ENCODE measurements at regions not wholly inside any gene's neighbourhood (a gene's known extent, or its start where the extent isn't known, plus 50 kb on each side); places are given as distances from the start of the nearest gene placed in this dataset.
"Not testable (repeated sequence)": the region's sequence is repeated elsewhere in the genome, so short reads cannot be mapped to it uniquely, and the experiment has no call there.

GRCh38 chr19:31015778-31016177 is 333.5 kb downstream of the TSHZ3 start:
- DNase-seq: no peak

- no peak for DNase-seq
Observed at GRCh38 chr19:31014668-31015067, 334.6 kb downstream of the TSHZ3 start.

- DNase-seq: no peak
Observed at GRCh38 chr19:31013384-31014020, 335.7 kb downstream of the TSHZ3 start.

GRCh38 chr19:31002518-31003244 is 346.6 kb downstream of the TSHZ3 start:
- DNase-seq: no peak

- no peak for DNase-seq
Observed at GRCh38 chr19:31001991-31002390, 347.2 kb downstream of the TSHZ3 start.

GRCh38 chr19:31000913-31001312 is 348.3 kb downstream of the TSHZ3 start:
- no peak for DNase-seq

GRCh38 chr19:30999726-31000125 is 349.5 kb downstream of the TSHZ3 start:
- no peak for DNase-seq

GRCh38 chr19:30997222-30997621 is 352.0 kb downstream of the TSHZ3 start:
- no peak for DNase-seq

GRCh38 chr19:30978639-30979038 is 370.6 kb downstream of the TSHZ3 start:
- DNase-seq: no peak

GRCh38 chr19:30969591-30969990 is 379.6 kb downstream of the TSHZ3 start:
- no peak for DNase-seq

- no peak for DNase-seq
Observed at GRCh38 chr19:30968841-30969399, 380.3 kb downstream of the TSHZ3 start.

- no peak for DNase-seq
Observed at GRCh38 chr19:30968210-30968609, 381.0 kb downstream of the TSHZ3 start.

- DNase-seq: no peak
Observed at GRCh38 chr19:30966486-30966885, 382.8 kb downstream of the TSHZ3 start.

- DNase-seq: no peak
Observed at GRCh38 chr19:30959011-30959410, 390.2 kb downstream of the TSHZ3 start.

GRCh38 chr19:30955112-30956104 is 393.8 kb downstream of the TSHZ3 start:
- DNase-seq: no peak

GRCh38 chr19:30944276-30944932 is 404.8 kb downstream of the TSHZ3 start:
- DNase-seq: not testable (repeated sequence)

- DNase-seq: no peak
Observed at GRCh38 chr19:30943101-30943843, 406.0 kb downstream of the TSHZ3 start.

- DNase-seq: no peak
Observed at GRCh38 chr19:30942636-30943035, 406.6 kb downstream of the TSHZ3 start.

- no peak for DNase-seq
Observed at GRCh38 chr19:30941591-30941990, 407.6 kb downstream of the TSHZ3 start.

- no peak for DNase-seq
Observed at GRCh38 chr19:30936276-30936675, 413.0 kb downstream of the TSHZ3 start.

- DNase-seq: no peak
Observed at GRCh38 chr19:30935146-30935545, 414.1 kb downstream of the TSHZ3 start.

- DNase-seq: not testable (repeated sequence)
Observed at GRCh38 chr19:30933454-30933853, 415.8 kb downstream of the TSHZ3 start.
